ENCODE measurements at regions not wholly inside any gene's neighbourhood (a gene's known extent, or its start where the extent isn't known, plus 50 kb on each side); places are given as distances from the start of the nearest gene placed in this dataset.

DNA sequence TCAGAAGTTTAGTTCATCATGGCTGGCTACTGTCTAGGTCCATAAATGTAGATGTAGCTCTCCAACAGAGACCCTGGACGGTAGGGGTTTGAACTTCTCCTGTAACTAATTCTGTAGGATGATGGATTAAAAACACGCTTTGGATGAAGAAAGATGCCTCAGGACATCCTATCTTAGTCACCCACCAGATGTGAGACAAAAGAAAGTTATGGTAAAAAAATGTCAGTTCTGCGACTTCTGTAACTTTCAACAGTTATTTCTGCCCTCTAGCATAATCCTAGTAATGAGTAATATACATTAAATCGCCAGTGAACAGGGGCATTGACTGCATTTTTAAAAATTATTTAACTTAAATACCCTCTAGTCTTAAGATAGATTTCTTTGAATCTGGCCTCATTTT lies 210.1 kb upstream of the LRATD1 start:
- TF ChIP-seq GATA2 (IDR thresholded peaks at IDR 0.05; ENCODE audit: low read depth, low read length) (no peak), GATA3 (IDR thresholded peaks at IDR 0.05; ENCODE audit: low read depth, low read length) (no peak)

DNA sequence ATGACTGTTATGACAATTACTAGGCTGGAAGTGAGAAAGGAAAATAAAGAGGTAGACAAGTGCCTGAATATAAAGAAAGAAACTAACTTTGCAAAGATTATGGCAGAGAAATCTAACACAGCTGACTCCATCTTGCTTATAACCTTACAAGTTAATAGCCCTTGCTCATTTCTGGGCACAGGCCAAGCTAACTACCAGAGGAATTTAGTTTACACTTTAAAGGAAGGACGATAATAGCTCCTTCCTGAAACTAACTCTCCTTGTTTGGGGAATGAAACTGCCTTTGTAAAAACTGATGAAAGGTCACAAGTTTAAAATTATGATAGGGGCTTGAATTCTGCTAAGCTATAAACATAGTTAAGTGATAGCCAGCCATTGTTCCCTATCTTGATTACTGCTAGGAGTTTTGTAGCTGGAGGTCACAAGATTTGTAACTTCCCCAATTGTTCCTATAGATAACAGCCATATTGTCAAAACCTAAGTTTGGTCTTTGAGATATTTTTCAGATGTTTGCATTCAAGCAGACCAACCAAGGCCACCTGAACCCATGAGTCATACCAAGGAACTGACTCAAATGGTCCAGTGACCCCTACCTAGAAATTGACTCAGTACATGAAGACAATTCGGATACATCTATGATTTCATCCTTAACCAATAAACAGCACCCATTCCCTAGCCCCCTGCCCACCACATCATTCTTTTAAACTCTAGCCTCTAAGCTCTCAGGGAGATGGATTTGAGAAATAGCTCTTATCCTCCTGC lies 209.2 kb upstream of the LRATD1 start:
- TF ChIP-seq GATA2 (IDR thresholded peaks at IDR 0.05; ENCODE audit: low read depth, low read length) (no peak), GATA3 (IDR thresholded peaks at IDR 0.05; ENCODE audit: low read depth, low read length) (no peak)

DNA sequence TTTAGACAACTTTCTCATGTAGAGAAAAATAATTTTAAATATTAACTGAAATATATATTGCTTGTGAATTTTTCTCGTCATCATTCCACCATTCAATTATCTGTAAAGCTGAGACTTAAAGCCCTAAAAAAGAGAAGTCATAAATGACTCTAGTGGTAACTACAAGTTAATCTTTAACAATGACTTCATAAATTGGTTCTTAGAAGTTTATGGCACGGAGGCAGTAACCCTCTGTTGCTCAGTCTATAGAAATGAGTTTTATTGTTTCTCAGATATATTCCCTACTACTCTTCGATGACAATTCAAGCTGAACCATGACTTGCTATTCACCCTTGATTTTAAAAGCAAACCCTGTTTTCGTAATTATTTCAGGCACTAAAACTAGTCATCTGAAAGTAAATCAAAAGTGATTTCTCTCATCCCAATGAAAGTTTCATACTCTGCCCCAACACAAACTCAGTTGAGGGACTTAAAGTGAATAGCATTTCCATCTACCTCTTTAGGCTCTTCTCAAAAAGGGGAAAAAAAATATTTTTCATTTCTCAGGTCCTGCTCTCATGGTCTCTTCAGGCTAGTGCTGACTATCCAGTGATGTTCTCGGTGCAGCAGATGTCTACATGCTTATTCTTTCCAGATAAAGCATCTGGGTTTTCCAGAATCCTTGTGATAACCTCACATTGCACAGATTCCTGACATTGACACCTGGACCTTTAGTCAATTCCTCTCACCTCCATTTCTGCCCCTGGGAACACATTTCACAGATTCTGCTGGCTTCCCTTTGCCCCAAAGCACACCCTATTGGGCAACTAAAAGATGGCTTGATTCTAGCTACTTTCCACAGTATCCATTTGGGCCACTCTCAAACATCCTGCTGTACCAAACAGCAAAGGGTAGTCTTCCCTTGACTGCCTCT lies 207.8 kb upstream of the LRATD1 start:
- TF ChIP-seq GATA2 (IDR thresholded peaks at IDR 0.05; ENCODE audit: low read depth, low read length) (no peak), GATA3 (IDR thresholded peaks at IDR 0.05; ENCODE audit: low read depth, low read length) (no peak)

DNA sequence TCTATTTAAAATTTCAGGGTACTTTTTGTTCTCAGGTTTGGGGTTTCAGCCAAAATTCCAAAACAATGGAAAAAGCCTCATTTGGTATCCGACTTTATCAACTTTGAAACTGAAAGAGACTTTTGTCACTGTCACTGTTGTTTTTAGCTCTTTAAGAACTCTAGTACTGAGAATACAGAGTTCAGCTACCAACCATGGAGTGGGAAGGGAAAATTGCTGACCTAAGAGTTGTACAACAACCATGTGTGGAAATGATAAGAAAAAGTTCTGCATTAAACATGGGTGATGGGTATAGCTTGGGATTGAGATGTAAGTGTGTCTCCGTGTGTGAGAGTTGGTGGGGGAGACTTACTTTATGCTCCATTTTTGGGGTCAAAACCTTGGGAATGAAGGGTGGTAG lies 206.6 kb upstream of the LRATD1 start:
- TF ChIP-seq GATA3 (IDR thresholded peaks at IDR 0.05; ENCODE audit: low read depth, low read length): no peak
- TF ChIP-seq GATA2 (IDR thresholded peaks at IDR 0.05; ENCODE audit: low read depth, low read length): no peak

DNA sequence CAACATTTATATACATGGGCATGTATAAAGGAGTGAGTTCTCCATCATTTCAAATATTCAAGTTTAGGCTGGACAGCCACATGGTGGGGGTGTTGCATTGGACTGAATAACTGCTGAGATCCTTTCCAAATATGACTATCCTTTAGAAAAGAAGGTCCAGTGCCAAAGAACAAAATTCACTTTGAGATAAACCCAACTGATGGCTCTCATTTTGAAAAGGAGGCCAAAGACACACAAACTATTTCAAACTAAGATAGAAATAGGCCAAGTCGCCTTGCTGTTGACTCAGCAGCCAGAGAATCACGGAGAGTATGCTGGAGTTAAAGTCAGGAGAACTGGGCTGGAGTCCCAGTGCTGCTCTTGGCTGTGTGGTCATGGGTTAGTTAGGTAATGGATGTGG lies 204.5 kb upstream of the LRATD1 start:
- TF ChIP-seq GATA3 (IDR thresholded peaks at IDR 0.05; ENCODE audit: low read depth, low read length) (no peak), GATA2 (IDR thresholded peaks at IDR 0.05; ENCODE audit: low read depth, low read length) (no peak)

DNA sequence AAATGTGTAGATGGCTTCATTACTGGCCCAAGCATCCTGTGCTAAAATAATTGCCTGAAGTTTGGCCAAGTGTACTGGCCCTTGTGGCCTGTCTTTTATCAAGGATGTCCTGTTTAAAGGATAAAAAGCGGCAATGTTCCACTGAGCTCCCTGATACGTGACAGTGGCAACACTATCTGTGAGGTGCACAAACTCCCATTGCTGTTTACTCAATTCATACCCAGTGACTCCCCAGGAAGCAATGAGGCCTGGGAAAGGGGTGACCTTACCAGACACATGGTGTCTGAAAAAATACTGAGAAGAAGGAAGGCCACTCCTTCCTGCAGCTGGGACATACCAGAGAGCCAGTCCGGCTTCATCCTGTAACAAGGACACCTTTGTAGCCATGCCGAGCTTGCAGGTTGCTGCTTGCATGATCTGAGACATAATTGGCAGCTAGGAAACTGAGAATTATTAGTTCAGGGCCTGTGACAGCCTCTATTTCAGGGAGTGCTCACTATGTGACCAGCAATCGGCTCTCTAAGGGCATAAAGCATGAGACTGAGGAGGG lies 198.5 kb upstream of the LRATD1 start:
- no peak for TF ChIP-seq GATA2 (IDR thresholded peaks at IDR 0.05; ENCODE audit: low read depth, low read length)

DNA sequence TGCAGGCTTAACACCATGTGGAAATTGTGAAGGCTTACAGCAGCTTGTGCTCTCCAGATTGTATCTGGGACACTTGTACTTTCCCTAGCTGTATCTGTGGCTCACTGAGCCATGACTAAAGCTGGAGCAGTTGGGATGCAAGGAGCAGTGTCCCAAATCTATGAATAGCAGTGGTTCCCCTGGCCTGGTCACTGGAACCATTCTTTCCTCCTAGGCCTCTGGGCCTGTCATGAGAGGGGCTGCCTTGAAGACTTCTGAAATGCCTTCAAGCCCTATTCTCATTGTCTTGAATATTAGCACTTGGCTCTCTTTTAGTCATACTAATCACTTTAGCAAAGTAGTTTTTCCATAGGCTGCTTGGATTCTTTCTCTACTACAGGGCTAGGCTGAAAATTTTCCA lies 186.8 kb upstream of the LRATD1 start:
- no peak for TF ChIP-seq GATA3 (IDR thresholded peaks at IDR 0.05; ENCODE audit: low read depth, low read length)

DNA sequence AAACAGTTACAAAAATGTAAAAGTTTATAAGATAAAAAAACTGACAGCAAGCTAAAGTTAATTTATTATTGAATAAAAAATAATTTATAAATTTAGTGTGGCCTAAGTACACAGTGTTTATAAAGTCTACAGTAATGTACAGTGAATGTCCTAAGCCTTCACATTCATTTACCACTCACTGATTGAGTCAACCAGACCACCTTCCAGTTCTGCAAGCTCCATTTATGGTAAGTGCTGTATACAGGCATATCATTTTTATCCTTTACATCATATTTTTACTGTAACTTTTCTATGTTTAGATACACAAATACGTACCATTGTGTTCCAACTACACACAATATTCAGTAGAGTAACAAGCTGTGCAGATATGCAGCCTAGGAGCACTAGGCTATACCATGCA lies 184.2 kb upstream of the LRATD1 start:
- no peak for TF ChIP-seq GATA2 (IDR thresholded peaks at IDR 0.05; ENCODE audit: low read depth, low read length)
- TF ChIP-seq GATA3 (IDR thresholded peaks at IDR 0.05; ENCODE audit: low read depth, low read length): no peak

DNA sequence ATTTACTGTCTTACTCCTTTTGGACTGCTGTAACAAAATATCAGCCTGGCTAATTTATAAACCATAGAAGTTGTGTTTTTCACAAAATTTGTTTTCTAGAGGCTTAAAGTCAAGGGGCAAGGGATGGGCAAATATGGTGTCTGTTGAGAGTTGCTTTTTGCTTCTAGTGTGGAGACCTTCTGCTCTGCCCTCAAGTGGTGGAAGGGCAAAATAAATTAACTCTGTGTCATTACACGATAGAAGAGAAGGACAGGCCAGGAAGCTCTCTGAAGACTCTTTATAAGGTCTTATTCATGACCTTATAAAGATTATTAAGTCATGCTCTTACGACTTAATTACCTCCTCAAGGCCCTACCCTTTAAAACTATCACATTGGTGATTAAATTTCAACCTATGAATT lies 181.2 kb upstream of the LRATD1 start:
- TF ChIP-seq GATA2 (IDR thresholded peaks at IDR 0.05; ENCODE audit: low read depth, low read length) (no peak), GATA3 (IDR thresholded peaks at IDR 0.05; ENCODE audit: low read depth, low read length) (no peak)

DNA sequence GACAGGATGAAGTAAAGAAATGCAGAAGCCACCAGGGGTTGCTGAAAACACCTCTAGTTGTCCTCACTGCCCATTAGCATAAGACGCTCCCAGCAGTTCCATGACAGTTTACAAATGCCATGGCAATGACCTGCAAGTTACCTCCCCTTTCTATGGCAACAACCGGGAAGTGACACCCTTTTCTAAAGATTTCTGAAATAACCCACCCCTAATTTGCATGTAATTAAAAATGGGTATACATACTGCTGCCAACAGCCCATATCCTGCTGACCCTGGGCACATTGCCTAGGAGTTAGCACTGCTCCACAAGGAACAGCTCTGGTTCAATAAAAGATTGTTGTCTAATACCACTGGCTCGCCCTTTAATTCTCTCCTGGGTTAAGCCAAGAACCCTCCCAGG lies 178.3 kb upstream of the LRATD1 start:
- TF ChIP-seq GATA2 (IDR thresholded peaks at IDR 0.05; ENCODE audit: low read depth, low read length) (no peak), GATA3 (IDR thresholded peaks at IDR 0.05; ENCODE audit: low read depth, low read length) (no peak)

DNA sequence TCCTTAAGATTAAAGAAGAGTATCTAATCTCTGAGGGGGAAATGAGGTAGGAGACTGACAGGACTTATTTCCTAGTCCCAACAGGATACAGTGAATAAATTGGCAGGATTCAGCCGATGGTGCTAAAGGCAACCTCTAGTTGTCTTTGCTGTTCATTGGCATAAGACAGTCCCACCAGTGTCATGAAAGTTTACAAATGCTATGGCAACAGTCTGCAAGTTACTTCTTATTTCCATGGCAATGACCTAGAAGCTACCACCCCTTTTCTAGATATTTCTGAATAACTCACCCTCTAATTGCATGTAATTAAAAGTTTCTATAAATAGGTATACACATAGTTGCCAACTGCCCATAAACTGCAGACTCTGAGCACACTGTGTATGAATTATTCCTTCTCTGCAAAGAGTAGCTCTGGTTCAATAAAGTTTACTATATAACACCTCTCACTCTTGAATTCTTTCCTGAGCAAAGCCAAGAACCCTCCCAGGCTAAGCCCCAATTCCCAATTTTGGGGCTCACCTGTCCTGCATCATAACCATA lies 172.7 kb upstream of the LRATD1 start:
- TF ChIP-seq GATA2 (IDR thresholded peaks at IDR 0.05; ENCODE audit: low read depth, low read length) (no peak), GATA3 (IDR thresholded peaks at IDR 0.05; ENCODE audit: low read depth, low read length) (no peak)

DNA sequence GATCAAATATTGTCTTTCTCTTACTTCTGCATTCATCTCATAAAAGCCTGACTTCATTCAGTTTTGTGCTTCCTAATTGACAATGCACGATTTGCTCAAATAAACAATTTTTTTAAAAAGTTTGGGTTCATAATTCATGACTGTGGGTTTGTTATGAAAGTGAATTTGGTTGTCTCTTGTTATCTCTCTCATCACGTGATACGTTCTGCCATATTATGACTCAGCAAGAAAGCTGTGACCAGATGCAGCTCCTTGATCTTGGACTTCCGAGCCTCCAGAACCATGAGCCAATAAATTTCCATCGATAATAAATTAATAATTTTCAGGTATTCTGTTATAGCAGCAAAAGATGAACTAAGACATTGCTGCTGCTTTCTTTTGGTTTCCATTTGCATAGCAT lies 156.5 kb upstream of the LRATD1 start:
- TF ChIP-seq GATA2 (IDR thresholded peaks at IDR 0.05; ENCODE audit: low read depth, low read length): no peak
- no peak for TF ChIP-seq GATA3 (IDR thresholded peaks at IDR 0.05; ENCODE audit: low read depth, low read length)

DNA sequence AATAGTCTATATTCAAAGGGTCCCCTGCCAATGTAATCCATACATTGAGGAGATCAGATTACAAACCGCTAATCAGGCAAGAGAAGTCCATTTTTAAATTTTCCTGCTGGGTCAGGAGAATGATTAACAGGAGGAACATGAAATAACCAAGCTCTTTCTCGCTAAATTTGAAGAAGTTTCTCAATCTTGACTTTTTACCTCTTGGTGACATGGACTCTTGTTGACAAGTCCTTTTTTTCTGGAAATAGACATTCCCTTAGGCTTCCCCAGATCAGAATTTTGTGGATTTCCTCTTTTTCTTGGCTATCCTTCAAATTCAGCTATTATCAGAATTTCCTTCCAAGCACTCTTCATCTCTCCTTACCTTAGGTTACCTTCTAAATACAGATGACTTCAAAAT lies 153.0 kb upstream of the LRATD1 start:
- TF ChIP-seq GATA2 (IDR thresholded peaks at IDR 0.05; ENCODE audit: low read depth, low read length) (no peak), GATA3 (IDR thresholded peaks at IDR 0.05; ENCODE audit: low read depth, low read length) (no peak)

DNA sequence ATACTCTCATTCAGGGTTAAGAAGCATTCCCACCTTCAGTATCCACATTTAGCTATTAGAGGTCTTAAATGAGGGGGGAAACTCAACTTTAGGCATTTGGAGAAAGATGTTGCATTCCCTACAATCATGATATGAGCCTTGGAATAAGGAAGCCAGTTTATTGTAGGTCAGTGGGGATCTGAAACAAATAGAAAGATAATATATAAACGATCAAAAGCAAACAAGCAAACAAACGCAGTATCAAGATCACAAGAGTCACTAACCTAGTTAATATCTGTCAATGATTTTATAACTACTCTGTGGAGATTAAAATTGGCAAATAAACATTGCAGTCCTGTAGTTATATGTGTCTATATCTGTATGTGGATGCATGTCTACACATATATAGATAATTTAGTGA lies 152.4 kb upstream of the LRATD1 start:
- TF ChIP-seq GATA2 (IDR thresholded peaks at IDR 0.05; ENCODE audit: low read depth, low read length) (no peak), GATA3 (IDR thresholded peaks at IDR 0.05; ENCODE audit: low read depth, low read length) (no peak)

Data from SH-SY5Y (cell line).